ENCODE measurements at regions not wholly inside any gene's neighbourhood (a gene's known extent, or its start where the extent isn't known, plus 50 kb on each side); places are given as distances from the start of the nearest gene placed in this dataset.
A peak's percentile ranks its signal among the peaks of the same experiment; 100 is the strongest.

DNA sequence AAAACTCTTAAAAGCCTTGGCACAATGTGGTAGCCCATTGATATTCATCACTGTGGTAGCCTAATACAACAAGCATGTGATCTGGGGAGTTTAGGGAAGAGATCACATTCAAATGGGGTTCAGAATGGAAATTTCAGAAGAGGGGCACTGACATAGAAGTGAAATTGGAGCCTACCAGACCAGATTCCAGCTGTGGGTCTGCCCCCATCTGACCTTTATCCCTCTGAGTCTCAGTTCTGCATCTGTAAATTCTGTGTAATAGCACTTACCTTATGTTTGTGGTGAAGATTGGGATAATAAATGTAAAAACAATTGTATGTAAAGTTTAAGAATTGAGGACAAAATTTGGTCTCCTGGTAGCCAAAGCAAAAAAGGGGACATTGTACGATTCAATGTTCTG lies 320.4 kb upstream of the BOD1L1 start:
- TF ChIP-seq CTCF (IDR thresholded peaks at IDR 0.05) (no peak), EZH2 (IDR thresholded peaks at IDR 0.05) (no peak), EZH2phosphoT487 (IDR thresholded peaks at IDR 0.05) (no peak)
- H3K4me1 Mint-ChIP-seq, result peaks cover 22% of the 10 kb centered on the region
- H3K9ac ChIP-seq, result no peak overlapping the region
- no peak overlapping the region for H3K27ac ChIP-seq
- no peaks in the 10 kb centered on the region for H3K4me1 ChIP-seq
- no peaks in the 10 kb centered on the region for H3K36me3 ChIP-seq
- no peaks in the 10 kb centered on the region for H3K79me2 ChIP-seq (ENCODE audit: low read depth)
- no peaks in the 10 kb centered on the region for H3F3A ChIP-seq (ENCODE audit: low read depth)
- no peak for DNase-seq (ENCODE audit: low spot score)
- H4K20me1 ChIP-seq (ENCODE audit: low read depth), result no peaks in the 10 kb centered on the region
- H3K27ac Mint-ChIP-seq, result no peak overlapping the region
- no peak overlapping the region for H2AFZ ChIP-seq (replicated peaks)
- H3K36me3 Mint-ChIP-seq, result no peaks in the 10 kb centered on the region
- H3K4me2 ChIP-seq, result no peak overlapping the region
- no peaks in the 10 kb centered on the region for H3K9me3 ChIP-seq (ENCODE audit: low read depth)
- no peak overlapping the region for H3K4me3 ChIP-seq
- no peaks in the 10 kb centered on the region for H3K27me3 ChIP-seq
- H3K27me3 Mint-ChIP-seq (ENCODE audit: insufficient read depth, low read depth), result peaks cover 2% of the 10 kb centered on the region
- H3K9me3 Mint-ChIP-seq, result no peaks in the 10 kb centered on the region
- no peak overlapping the region for H3K4me3 Mint-ChIP-seq

GRCh38 chr4:13950491-13950890 lies 323.0 kb upstream of the BOD1L1 start:
- TF ChIP-seq EZH2 (IDR thresholded peaks at IDR 0.05) (no peak), EZH2phosphoT487 (IDR thresholded peaks at IDR 0.05) (no peak), CTCF (IDR thresholded peaks at IDR 0.05) (no peak)
- Mint-ChIP-seq H3K27ac (no peak overlapping the region), H3K36me3 (no peaks in the 10 kb centered on the region), H3K27me3 (ENCODE audit: insufficient read depth, low read depth) (peaks cover 2% of the 10 kb centered on the region), H3K4me1 (peaks cover 23% of the 10 kb centered on the region), H3K4me3 (no peak overlapping the region), H3K9me3 (no peaks in the 10 kb centered on the region)
- no peaks in the 10 kb centered on the region for H3K79me2 ChIP-seq (ENCODE audit: low read depth)
- no peaks in the 10 kb centered on the region for H4K20me1 ChIP-seq (ENCODE audit: low read depth)
- no peaks in the 10 kb centered on the region for H3K9me3 ChIP-seq (ENCODE audit: low read depth)
- H3K4me2 ChIP-seq, result no peak overlapping the region
- no peaks in the 10 kb centered on the region for H3K36me3 ChIP-seq
- no peaks in the 10 kb centered on the region for H3K27me3 ChIP-seq
- H3F3A ChIP-seq (ENCODE audit: low read depth), result no peaks in the 10 kb centered on the region
- H3K27ac ChIP-seq, result no peak overlapping the region
- H3K4me3 ChIP-seq, result no peak overlapping the region
- no peak for DNase-seq (ENCODE audit: low spot score)
- H3K4me1 ChIP-seq, result no peaks in the 10 kb centered on the region
- no peak overlapping the region for H2AFZ ChIP-seq (replicated peaks)
- no peak overlapping the region for H3K9ac ChIP-seq

DNA sequence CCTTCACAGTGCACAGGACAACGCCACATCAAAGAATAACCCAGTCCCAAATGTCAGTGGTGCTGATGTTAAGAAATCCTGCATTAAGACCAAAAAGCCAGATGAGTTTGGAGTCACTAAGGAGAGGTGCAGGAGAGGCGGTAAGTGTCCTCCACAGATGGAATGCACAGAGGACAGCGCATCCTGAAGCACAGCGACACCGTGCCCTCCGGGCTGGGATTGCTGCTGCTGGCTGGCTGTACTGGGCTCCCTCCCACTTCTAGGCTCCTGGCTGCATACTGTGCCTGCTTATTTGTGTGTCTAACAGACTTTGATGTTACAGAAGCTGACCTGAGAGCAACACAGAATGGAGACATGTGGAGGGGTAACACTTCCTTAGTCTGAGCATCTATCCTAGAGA lies 325.6 kb upstream of the BOD1L1 start:
- Histone ChIP-seq H3F3A (ENCODE audit: low read depth) (no peaks in the 10 kb centered on the region), H3K4me3 (no peak overlapping the region), H3K36me3 (no peaks in the 10 kb centered on the region), H2AFZ (replicated peaks) (no peak overlapping the region), H3K4me1 (no peaks in the 10 kb centered on the region), H3K27me3 (no peaks in the 10 kb centered on the region), H3K79me2 (ENCODE audit: low read depth) (no peaks in the 10 kb centered on the region), H3K4me2 (no peak overlapping the region), H4K20me1 (ENCODE audit: low read depth) (no peaks in the 10 kb centered on the region), H3K9me3 (ENCODE audit: low read depth) (no peaks in the 10 kb centered on the region), H3K27ac (no peak overlapping the region), H3K9ac (no peak overlapping the region)
- H3K4me3 Mint-ChIP-seq, result no peak overlapping the region
- TF ChIP-seq EZH2 (IDR thresholded peaks at IDR 0.05), result no peak
- TF ChIP-seq EZH2phosphoT487 (IDR thresholded peaks at IDR 0.05), result no peak
- no peak for TF ChIP-seq CTCF (IDR thresholded peaks at IDR 0.05)
- no peak overlapping the region for H3K27ac Mint-ChIP-seq
- H3K27me3 Mint-ChIP-seq (ENCODE audit: insufficient read depth, low read depth), result peaks cover 2% of the 10 kb centered on the region
- peaks cover 17% of the 10 kb centered on the region for H3K4me1 Mint-ChIP-seq
- DNase-seq (ENCODE audit: low spot score), result peak; percentile 11
- H3K36me3 Mint-ChIP-seq, result no peaks in the 10 kb centered on the region
- no peaks in the 10 kb centered on the region for H3K9me3 Mint-ChIP-seq

- no peak overlapping the region for H3K4me3 ChIP-seq
- H3K4me1 Mint-ChIP-seq, result peaks cover 14% of the 10 kb centered on the region
- TF ChIP-seq EZH2 (IDR thresholded peaks at IDR 0.05) (no peak), EZH2phosphoT487 (IDR thresholded peaks at IDR 0.05) (no peak), CTCF (IDR thresholded peaks at IDR 0.05) (no peak)
- no peaks in the 10 kb centered on the region for H3F3A ChIP-seq (ENCODE audit: low read depth)
- no peak overlapping the region for H3K27ac Mint-ChIP-seq
- no peaks in the 10 kb centered on the region for H3K9me3 ChIP-seq (ENCODE audit: low read depth)
- H3K27me3 Mint-ChIP-seq (ENCODE audit: insufficient read depth, low read depth), result peaks cover 2% of the 10 kb centered on the region
- H4K20me1 ChIP-seq (ENCODE audit: low read depth), result no peaks in the 10 kb centered on the region
- no peaks in the 10 kb centered on the region for H3K4me1 ChIP-seq
- no peaks in the 10 kb centered on the region for H3K27me3 ChIP-seq
- H3K9me3 Mint-ChIP-seq, result no peaks in the 10 kb centered on the region
- no peaks in the 10 kb centered on the region for H3K36me3 Mint-ChIP-seq
- no peak overlapping the region for H2AFZ ChIP-seq (replicated peaks)
- no peak overlapping the region for H3K9ac ChIP-seq
- no peak overlapping the region for H3K27ac ChIP-seq
- no peaks in the 10 kb centered on the region for H3K36me3 ChIP-seq
- no peak overlapping the region for H3K4me2 ChIP-seq
- no peak overlapping the region for H3K4me3 Mint-ChIP-seq
- no peak for DNase-seq (ENCODE audit: low spot score)
- no peaks in the 10 kb centered on the region for H3K79me2 ChIP-seq (ENCODE audit: low read depth)
Observed at GRCh38 chr4:13955551-13955950, 328.0 kb upstream of the BOD1L1 start.
